Bronchial epithelial cell (primary cell): ENCODE measurements at regions not wholly inside any gene's neighbourhood (a gene's known extent, or its start where the extent isn't known, plus 50 kb on each side); places are given as distances from the start of the nearest gene placed in this dataset.
A peak's percentile ranks its signal among the peaks of the same experiment; 100 is the strongest.

Experiments used
- DNase-seq: peaks from one replicate; pipeline ENCODE4 v3.0.0-alpha.2; 2010; ENCODE audit warnings: low read depth
- FAIRE-seq: peaks from 2 replicates; lab custom pipeline; 2011; peaks lifted over from hg19 to GRCh38; lab: Jason Lieb, UNC
- H3K27me3 ChIP-seq: 2 replicates; pipeline ENCODE4 v1.5.1; 2011; ENCODE audit warnings: low read length; ENCODE audit not compliant: control insufficient read depth, insufficient read depth
- H3K36me3 ChIP-seq: 2 replicates; pipeline ENCODE4 v1.5.1; 2011; ENCODE audit warnings: low read length; ENCODE audit not compliant: control insufficient read depth, insufficient read depth
- H3K4me3 ChIP-seq: 2 replicates; pipeline ENCODE4 v1.5.1; 2011; ENCODE audit warnings: mild to moderate bottlenecking, low read depth, low read length, control low read depth
- TF ChIP-seq, protein P1 (sequence below): IDR thresholded peaks from 2 replicates; pipeline ENCODE4 v1.5.1; 2011; ENCODE audit warnings: mild to moderate bottlenecking, moderate library complexity, low read length, control low read depth, inconsistent platforms; ENCODE audit not compliant: insufficient read depth, severe bottlenecking

DNA sequence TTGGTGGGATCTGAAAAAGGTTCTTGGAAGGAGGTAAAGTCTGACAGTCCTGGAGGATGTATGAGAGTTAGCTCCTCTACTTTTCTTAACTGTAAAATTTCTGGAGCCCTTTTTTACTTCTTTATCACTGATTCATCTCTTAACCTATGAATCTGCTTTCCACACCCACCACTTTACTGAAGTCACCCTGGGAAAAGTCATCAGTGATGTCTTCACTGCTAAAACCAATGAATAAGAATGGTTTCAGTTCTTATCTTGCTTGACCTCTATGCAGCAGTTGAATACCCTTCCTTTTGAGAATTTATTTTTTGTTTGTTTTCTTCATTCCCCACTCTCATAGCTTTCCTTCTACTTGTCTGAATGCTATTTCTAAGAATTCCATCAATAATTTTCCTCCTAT lies 80.0 kb downstream of the AREG start:
- TF ChIP-seq, protein P1, sequence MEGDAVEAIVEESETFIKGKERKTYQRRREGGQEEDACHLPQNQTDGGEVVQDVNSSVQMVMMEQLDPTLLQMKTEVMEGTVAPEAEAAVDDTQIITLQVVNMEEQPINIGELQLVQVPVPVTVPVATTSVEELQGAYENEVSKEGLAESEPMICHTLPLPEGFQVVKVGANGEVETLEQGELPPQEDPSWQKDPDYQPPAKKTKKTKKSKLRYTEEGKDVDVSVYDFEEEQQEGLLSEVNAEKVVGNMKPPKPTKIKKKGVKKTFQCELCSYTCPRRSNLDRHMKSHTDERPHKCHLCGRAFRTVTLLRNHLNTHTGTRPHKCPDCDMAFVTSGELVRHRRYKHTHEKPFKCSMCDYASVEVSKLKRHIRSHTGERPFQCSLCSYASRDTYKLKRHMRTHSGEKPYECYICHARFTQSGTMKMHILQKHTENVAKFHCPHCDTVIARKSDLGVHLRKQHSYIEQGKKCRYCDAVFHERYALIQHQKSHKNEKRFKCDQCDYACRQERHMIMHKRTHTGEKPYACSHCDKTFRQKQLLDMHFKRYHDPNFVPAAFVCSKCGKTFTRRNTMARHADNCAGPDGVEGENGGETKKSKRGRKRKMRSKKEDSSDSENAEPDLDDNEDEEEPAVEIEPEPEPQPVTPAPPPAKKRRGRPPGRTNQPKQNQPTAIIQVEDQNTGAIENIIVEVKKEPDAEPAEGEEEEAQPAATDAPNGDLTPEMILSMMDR: no peak
- no peak for DNase-seq
- H3K27me3 ChIP-seq: no peaks in the 10 kb centered on the region
- FAIRE-seq: no peak
- no peak overlapping the region for H3K4me3 ChIP-seq
- no peaks in the 10 kb centered on the region for H3K36me3 ChIP-seq

DNA sequence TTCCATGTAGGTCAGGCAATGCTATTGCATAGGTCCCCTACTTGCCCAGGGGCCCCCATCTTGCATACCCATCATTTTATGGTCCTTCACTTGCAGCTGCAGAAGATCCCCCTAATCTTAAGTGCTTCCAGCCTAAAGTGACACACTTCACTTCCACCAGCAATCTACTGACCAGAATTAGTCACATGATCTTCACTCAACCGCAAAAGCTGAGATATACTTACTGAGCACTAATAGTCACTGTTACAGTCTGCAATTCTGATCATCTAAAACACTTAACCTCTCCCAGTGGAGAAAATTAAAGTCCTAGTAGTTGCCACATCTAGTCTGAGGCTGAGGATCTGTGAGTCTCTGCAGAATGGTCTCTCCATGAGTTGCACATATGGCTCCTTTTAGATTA lies 82.1 kb downstream of the AREG start:
- no peak for FAIRE-seq
- TF ChIP-seq, protein P1: no peak
- DNase-seq: no peak
- Histone ChIP-seq H3K4me3 (no peak overlapping the region), H3K36me3 (no peaks in the 10 kb centered on the region), H3K27me3 (no peaks in the 10 kb centered on the region)

DNA sequence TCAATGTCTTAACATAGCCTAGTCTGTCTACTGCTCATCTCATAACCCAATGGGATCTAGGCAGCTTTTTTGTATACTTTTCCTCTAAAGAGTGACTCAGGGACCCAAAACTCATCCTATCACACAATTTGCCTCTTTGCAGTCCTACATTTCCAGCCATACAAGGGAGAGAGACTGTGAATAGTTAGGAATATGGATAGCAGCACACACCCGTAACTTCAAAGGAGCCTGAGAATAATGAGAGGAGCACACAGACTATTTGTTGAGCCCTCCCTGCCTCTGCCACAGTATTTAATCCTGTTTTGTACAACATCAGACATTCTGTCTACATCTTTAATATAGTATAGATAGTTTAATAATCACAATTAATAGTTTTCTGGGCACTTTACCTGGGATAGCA lies 83.2 kb downstream of the AREG start:
- no peak overlapping the region for H3K4me3 ChIP-seq
- DNase-seq (no peak), FAIRE-seq (no peak)
- H3K36me3 ChIP-seq: no peaks in the 10 kb centered on the region
- H3K27me3 ChIP-seq: no peaks in the 10 kb centered on the region
- TF ChIP-seq, protein P1: no peak

DNA sequence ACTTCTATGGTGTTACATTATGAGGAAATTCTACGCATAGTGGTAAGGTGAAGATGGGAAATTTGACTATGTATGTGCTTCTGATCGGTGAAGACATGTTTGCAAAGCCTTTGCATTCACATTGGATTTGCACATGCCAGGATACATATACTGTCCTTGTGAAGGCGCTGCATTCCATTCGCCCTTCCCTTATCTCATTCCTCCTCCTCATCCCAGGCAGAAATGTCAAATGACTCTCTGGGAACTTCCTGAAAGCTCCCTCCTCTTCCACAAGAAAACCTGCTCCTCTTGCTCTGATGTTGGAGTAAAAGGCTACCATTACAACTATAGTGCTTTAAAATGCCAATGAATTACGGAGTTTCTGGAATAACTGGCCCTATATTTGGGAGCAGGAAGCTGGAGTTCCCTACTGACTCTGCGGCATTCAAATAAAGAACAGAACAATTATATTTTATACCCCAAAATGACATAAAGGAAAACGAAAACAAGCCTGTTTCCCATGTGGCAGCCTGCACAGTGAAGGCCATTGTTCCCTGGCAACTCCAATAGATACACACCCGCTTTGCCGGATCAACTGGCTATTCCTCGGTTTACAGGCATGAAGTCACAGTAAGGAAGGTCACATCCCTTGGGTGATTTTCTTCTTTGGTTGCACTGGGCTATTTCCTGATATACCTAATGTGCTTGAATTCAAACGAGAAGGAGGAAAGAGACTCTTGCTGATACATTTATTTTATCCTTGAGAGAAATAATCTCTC lies 84.5 kb downstream of the AREG start:
- no peak overlapping the region for H3K4me3 ChIP-seq
- no peaks in the 10 kb centered on the region for H3K36me3 ChIP-seq
- no peak for FAIRE-seq
- DNase-seq: no peak
- H3K27me3 ChIP-seq: no peaks in the 10 kb centered on the region
- TF ChIP-seq, protein P1: no peak

DNA sequence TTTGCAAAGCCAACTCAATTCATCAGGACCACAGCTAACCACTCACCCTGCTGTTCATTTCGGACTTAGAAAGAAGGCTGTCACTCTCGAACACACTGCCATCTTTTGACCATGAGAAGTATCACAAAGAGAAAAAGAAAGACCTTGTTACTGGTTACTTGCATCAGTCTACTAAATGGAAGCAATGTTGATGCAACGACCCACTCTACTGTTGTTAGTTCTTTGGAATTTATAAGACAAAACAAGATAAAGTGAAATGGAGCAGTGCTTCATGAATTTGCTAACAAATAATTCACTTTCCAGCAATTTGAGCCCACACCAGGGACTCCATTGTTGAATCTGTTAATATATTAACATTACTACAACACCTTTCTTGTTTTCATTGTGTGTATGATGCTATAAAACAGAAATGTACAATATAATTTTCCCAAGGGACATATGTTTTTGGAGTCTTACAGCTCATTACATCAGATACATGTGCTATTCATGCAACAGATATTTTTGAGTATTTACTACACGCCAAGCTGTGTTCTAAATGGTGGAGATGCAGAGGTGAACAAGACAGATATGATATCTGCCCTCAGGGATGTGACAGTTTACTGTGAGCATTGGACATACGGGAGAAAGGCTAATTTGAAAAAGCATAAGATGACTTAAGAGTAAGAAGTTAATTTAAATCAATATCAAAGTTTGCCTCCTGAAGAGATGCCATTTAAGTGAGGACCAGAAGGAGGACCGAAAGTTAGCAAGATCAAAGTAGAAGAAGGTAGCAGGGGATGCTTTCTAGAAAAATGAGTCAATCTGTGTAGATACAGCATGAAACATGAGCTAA lies 87.2 kb downstream of the AREG start:
- no peaks in the 10 kb centered on the region for H3K36me3 ChIP-seq
- TF ChIP-seq, protein P1: peak; percentile 69
- no peak overlapping the region for H3K4me3 ChIP-seq
- H3K27me3 ChIP-seq: no peaks in the 10 kb centered on the region
- peak; percentile 55 for FAIRE-seq
- peak; percentile 87 for DNase-seq
